VCaP (cell line): ENCODE measurements at regions not wholly inside any gene's neighbourhood (a gene's known extent, or its start where the extent isn't known, plus 50 kb on each side); places are given as distances from the start of the nearest gene placed in this dataset.

Source experiments
- H3K27ac ChIP-seq: fragments of 450-650 bp; 2 replicates; pipeline ENCODE4 v1.5.1; 2017
- TF ChIP-seq, protein P1 (sequence below): fragments of 450-650 bp; conservative IDR thresholded peaks from 2 replicates; pipeline ENCODE4 v1.5.1; 2017; ENCODE audit warnings: mild to moderate bottlenecking, moderate library complexity

- no peak overlapping the region for H3K27ac ChIP-seq
- TF ChIP-seq, protein P1, sequence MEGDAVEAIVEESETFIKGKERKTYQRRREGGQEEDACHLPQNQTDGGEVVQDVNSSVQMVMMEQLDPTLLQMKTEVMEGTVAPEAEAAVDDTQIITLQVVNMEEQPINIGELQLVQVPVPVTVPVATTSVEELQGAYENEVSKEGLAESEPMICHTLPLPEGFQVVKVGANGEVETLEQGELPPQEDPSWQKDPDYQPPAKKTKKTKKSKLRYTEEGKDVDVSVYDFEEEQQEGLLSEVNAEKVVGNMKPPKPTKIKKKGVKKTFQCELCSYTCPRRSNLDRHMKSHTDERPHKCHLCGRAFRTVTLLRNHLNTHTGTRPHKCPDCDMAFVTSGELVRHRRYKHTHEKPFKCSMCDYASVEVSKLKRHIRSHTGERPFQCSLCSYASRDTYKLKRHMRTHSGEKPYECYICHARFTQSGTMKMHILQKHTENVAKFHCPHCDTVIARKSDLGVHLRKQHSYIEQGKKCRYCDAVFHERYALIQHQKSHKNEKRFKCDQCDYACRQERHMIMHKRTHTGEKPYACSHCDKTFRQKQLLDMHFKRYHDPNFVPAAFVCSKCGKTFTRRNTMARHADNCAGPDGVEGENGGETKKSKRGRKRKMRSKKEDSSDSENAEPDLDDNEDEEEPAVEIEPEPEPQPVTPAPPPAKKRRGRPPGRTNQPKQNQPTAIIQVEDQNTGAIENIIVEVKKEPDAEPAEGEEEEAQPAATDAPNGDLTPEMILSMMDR: no peak
Measured at GRCh38 chr7:153852261-153852660, 199.9 kb upstream of the DPP6 start.

GRCh38 chr7:153858355-153858754 is 193.8 kb upstream of the DPP6 start:
- H3K27ac ChIP-seq: no peak overlapping the region

DNA sequence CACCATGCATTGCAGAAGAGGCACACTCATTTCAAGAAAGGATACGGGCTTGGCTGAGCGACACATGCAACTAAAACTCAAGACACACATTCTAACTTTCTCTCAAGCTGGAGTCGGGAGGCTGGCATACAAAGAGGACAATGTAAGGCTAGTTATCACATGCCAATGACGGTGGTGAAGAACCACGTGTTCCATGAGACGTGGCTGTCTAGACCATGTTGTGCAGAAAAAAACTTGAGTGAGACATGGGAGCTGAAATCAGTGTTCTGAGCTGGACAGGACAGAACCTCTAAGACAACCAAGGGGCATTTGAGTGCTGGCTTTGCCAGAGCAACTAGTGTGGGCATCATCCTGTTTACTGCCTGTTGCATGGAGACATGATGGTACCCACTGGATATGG is 193.0 kb upstream of the DPP6 start:
- H3K27ac ChIP-seq: no peak overlapping the region
- TF ChIP-seq, protein P1: no peak

More at GRCh38 chr7:153858355-153858754, 193.8 kb upstream of the DPP6 start:
- TF ChIP-seq, protein P1: no peak

- TF ChIP-seq, protein P1: no peak
- no peak overlapping the region for H3K27ac ChIP-seq
Measured at GRCh38 chr7:153886506-153887441, 165.4 kb upstream of the DPP6 start.

DNA sequence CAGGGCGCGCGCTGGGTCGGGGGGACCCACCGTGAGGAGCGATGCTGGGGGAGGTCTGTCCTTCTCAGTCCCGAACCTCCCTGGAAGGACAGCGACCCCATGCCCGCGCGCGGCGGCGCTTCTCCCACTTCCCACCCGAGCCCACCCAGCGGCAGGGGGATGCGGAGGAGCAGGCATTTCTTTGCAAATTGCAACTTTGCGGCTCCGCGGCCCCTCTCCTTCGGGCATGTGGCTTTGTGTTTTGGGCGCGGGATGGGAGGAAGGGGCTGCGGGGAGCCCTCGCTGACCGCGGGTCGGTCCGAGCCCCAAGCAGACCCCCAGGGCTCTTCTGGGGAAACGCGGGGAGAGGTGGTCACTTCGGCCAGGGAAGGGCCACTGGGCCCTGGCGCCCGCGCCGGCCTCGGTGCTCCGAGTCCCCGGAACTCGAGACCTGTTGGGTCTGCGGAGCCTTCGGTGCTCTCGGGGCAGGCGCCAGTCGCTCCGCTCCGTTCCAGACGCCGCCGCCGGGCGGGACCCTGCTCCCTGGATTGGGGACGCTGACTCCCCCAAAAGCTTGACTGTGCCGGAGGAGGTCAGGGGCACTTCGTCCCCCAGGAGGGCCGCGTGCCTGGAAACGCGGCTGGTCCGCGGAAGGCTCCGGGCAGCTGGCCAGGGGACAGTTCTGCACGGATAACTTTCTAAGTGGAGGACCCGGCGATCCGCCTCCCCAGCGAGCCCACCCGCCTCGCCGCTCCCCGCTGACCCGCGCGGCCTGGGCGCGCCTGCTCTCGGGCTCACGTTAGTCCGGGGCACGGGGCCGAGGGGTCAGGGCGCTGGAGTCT is 164.2 kb upstream of the DPP6 start:
- TF ChIP-seq, protein P1: no peak

GRCh38 chr7:153891990-153892389 is 160.2 kb upstream of the DPP6 start:
- TF ChIP-seq, protein P1: no peak
- H3K27ac ChIP-seq: no peak overlapping the region

More for the DNA sequence above, 164.2 kb upstream of the DPP6 start:
- no peak overlapping the region for H3K27ac ChIP-seq

DNA sequence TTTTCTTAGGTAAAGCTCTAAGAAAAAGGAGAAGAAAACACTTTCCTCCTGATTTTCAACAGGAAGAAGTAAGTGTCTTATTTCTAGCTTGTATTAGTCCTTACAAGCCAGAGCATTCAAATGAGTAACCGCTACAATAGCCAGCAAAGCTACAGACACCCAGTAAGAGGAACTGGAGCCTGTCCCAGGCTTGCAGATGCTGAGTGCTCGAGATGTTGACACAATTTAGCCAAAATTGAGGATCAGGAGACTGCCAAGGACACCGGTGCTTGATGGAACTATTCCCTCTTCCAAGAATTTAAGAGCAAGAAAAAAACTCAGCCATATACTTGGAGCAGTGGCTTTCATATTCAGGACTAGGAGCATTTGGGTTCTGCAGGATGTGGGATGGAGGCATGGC is 149.3 kb upstream of the DPP6 start:
- H3K27ac ChIP-seq: no peak overlapping the region
- TF ChIP-seq, protein P1: no peak
